Neural crest cell (in vitro differentiated cells): ENCODE measurements at regions not wholly inside any gene's neighbourhood (a gene's known extent, or its start where the extent isn't known, plus 50 kb on each side); places are given as distances from the start of the nearest gene placed in this dataset.

ENCODE experiments used
- DNase-seq: peaks from one replicate; pipeline ENCODE4 v3.0.0; 2021; ENCODE audit warnings: low read depth, mixed read lengths, low spot score
- H3K27ac Mint-ChIP-seq: one replicate; pipeline ENCODE4 v1.8.0; 2021; ENCODE audit warnings: mild to moderate bottlenecking, mixed read lengths; ENCODE audit not compliant: unreplicated experiment
- H3K27me3 Mint-ChIP-seq: 2 replicates; pipeline ENCODE4 v1.8.0; 2021; ENCODE audit warnings: low read depth, mild to moderate bottlenecking, mixed read lengths
- H3K36me3 Mint-ChIP-seq: 2 replicates; pipeline ENCODE4 v1.8.0; 2021; ENCODE audit warnings: low read depth, mild to moderate bottlenecking, mixed read lengths
- H3K4me1 Mint-ChIP-seq: 2 replicates; pipeline ENCODE4 v1.8.0; 2021; ENCODE audit warnings: mixed read lengths
- H3K4me3 Mint-ChIP-seq: one replicate; pipeline ENCODE4 v1.8.0; 2021; ENCODE audit warnings: mild to moderate bottlenecking, mixed read lengths
- H3K9me3 Mint-ChIP-seq: 2 replicates; pipeline ENCODE4 v1.8.0; 2021; ENCODE audit warnings: mixed read lengths
- TF ChIP-seq, protein P1 (sequence below): fragments of 200-600 bp; sonication (generic); conservative IDR thresholded peaks from 2 replicates; pipeline ENCODE4 v1.5.0; 2021; ENCODE audit warnings: antibody characterized with exemption, mild to moderate bottlenecking

- TF ChIP-seq, protein P1, sequence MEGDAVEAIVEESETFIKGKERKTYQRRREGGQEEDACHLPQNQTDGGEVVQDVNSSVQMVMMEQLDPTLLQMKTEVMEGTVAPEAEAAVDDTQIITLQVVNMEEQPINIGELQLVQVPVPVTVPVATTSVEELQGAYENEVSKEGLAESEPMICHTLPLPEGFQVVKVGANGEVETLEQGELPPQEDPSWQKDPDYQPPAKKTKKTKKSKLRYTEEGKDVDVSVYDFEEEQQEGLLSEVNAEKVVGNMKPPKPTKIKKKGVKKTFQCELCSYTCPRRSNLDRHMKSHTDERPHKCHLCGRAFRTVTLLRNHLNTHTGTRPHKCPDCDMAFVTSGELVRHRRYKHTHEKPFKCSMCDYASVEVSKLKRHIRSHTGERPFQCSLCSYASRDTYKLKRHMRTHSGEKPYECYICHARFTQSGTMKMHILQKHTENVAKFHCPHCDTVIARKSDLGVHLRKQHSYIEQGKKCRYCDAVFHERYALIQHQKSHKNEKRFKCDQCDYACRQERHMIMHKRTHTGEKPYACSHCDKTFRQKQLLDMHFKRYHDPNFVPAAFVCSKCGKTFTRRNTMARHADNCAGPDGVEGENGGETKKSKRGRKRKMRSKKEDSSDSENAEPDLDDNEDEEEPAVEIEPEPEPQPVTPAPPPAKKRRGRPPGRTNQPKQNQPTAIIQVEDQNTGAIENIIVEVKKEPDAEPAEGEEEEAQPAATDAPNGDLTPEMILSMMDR, result no peak
- peaks cover 11% of the 10 kb centered on the region for H3K4me1 Mint-ChIP-seq
- no peak for DNase-seq
- no peak overlapping the region for H3K27ac Mint-ChIP-seq
- no peaks in the 10 kb centered on the region for H3K9me3 Mint-ChIP-seq
- H3K4me3 Mint-ChIP-seq, result no peak overlapping the region
- no peaks in the 10 kb centered on the region for H3K27me3 Mint-ChIP-seq
- H3K36me3 Mint-ChIP-seq, result no peaks in the 10 kb centered on the region
These were observed 256.4 kb upstream of the TPM1 start for GRCh38 chr15:62785881-62786828.

DNA sequence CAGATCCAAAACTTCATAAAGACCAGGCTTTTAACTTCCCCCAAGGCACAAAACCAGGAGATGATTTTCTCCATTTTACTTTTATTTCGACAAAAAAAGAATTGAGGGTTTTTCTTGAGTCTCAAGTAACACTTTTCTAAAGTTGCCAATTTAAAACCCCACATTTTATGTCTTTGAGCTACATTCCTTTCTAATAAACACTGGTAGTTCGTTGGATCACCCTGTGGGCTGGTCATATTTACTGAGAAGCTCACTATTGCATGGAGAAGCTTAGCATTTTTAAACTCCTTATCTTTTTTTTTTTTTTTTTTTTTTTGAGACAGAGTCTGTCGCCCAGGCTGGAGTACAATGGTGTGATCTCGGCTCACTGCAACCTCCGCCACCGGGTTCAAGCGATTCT is 255.1 kb upstream of the TPM1 start:
- TF ChIP-seq, protein P1, result no peak
- H3K36me3 Mint-ChIP-seq, result no peaks in the 10 kb centered on the region
- H3K27ac Mint-ChIP-seq, result no peak overlapping the region

DNA sequence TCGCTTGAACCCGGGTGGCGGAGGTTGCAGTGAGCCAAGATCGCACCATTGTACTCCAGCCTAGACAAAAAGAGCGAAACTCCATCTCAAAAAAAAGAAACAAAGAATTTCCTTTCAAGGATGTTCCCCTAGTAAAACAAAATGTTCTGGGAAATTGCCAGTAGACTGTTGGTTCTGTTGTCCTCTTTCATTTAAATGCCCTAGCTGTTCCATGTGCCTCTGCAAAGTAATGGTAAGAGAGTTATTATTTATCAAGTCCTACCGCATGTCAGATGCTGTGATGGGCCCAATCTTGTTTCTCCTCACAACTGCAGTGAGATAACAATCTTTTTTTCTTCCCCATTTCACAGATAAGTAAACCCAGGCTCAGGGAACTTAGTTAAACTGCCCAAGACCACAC is 254.3 kb upstream of the TPM1 start:
- TF ChIP-seq, protein P1, result no peak
- Mint-ChIP-seq H3K4me3 (no peak overlapping the region), H3K27ac (no peak overlapping the region), H3K9me3 (no peaks in the 10 kb centered on the region), H3K4me1 (peaks cover under 1% of the 10 kb centered on the region), H3K27me3 (no peaks in the 10 kb centered on the region), H3K36me3 (no peaks in the 10 kb centered on the region)
- DNase-seq, result no peak

More for the DNA sequence above, 255.1 kb upstream of the TPM1 start:
- H3K4me3 Mint-ChIP-seq, result no peak overlapping the region
- H3K9me3 Mint-ChIP-seq, result no peaks in the 10 kb centered on the region
- H3K27me3 Mint-ChIP-seq, result no peaks in the 10 kb centered on the region
- DNase-seq, result no peak
- H3K4me1 Mint-ChIP-seq, result peaks cover 6% of the 10 kb centered on the region

DNA sequence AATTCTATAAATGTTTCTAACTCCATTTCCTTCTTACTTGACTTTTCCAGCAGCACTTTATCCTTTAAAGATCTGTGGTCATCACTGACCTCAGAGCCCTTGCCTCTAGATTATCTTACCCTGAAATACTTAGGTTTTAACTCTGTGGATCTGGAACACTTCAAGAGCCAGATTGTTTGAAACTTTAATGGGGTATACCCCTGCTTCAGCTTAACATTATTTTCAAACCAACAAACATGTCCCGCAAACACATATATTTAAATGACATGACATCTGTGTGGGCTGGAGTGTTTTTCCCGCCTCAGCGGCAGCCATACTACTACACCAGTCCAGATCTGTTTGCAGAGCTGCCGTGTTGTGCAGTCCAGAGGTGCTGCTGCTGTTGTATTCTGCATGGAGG is 252.0 kb upstream of the TPM1 start:
- H3K36me3 Mint-ChIP-seq, result no peaks in the 10 kb centered on the region
- H3K4me1 Mint-ChIP-seq, result peaks cover 6% of the 10 kb centered on the region
- no peak overlapping the region for H3K27ac Mint-ChIP-seq

DNA sequence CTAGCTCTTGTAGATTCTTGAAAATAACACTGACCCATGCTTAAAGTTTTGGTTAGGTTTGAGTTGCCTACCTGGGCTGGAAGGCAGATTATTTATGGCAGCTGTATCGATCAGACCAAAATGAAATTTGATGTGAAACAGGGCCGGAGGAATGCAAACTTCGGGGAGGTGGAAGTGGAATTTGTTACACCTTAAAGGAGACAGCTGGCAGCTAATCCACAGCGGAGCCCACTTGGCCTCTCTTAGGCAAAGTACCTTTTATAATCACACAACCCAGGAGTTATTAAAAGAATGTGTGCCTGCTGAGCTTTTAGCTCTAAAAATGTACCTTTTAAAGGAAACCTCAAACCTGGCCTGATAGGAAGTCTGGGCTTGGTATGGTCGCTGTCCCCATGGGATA is 250.9 kb upstream of the TPM1 start:
- Mint-ChIP-seq H3K9me3 (no peaks in the 10 kb centered on the region), H3K27ac (no peak overlapping the region), H3K27me3 (no peaks in the 10 kb centered on the region), H3K4me3 (no peak overlapping the region), H3K4me1 (peaks cover 6% of the 10 kb centered on the region), H3K36me3 (no peaks in the 10 kb centered on the region)
- TF ChIP-seq, protein P1, result no peak
- no peak for DNase-seq

More for the DNA sequence above, 252.0 kb upstream of the TPM1 start:
- H3K9me3 Mint-ChIP-seq, result no peaks in the 10 kb centered on the region
- no peak overlapping the region for H3K4me3 Mint-ChIP-seq
- no peak for DNase-seq
- no peaks in the 10 kb centered on the region for H3K27me3 Mint-ChIP-seq
- TF ChIP-seq, protein P1, result no peak
